ENCODE measurements at regions not wholly inside any gene's neighbourhood (a gene's known extent, or its start where the extent isn't known, plus 50 kb on each side); places are given as distances from the start of the nearest gene placed in this dataset.
A peak's percentile ranks its signal among the peaks of the same experiment; 100 is the strongest.
"Not testable (repeated sequence)": the region's sequence is repeated elsewhere in the genome, so short reads cannot be mapped to it uniquely, and the experiment has no call there.

- Mint-ChIP-seq H3K9me3 (no peaks in the 10 kb centered on the region), H3K4me1 (no peaks in the 10 kb centered on the region), H3K36me3 (ENCODE audit: low read depth) (no peaks in the 10 kb centered on the region), H3K27me3 (ENCODE audit: low read depth) (no peaks in the 10 kb centered on the region), H3K27ac (no peak overlapping the region), H3K4me3 (no peak overlapping the region)
- no peak for TF ChIP-seq CTCF (IDR thresholded peaks at IDR 0.05; ENCODE audit: unreplicated experiment in 3 of 3)
Observed at GRCh38 chr12:83257726-83258125, 571.0 kb downstream of the TMTC2 start.

GRCh38 chr12:83256562-83256961, 569.9 kb downstream of the TMTC2 start:
- Mint-ChIP-seq H3K9me3 (no peaks in the 10 kb centered on the region), H3K4me3 (no peak overlapping the region), H3K36me3 (ENCODE audit: low read depth) (no peaks in the 10 kb centered on the region), H3K4me1 (no peaks in the 10 kb centered on the region), H3K27me3 (ENCODE audit: low read depth) (no peaks in the 10 kb centered on the region), H3K27ac (peak overlapping the region in 1 of 3 experiments; percentile 61)
- no peak for TF ChIP-seq CTCF (IDR thresholded peaks at IDR 0.05; ENCODE audit: unreplicated experiment in 3 of 3)

GRCh38 chr12:83250866-83251265, 564.2 kb downstream of the TMTC2 start:
- Mint-ChIP-seq H3K4me3 (no peak overlapping the region), H3K9me3 (peaks cover 18% of the 10 kb centered on the region), H3K4me1 (no peaks in the 10 kb centered on the region), H3K36me3 (ENCODE audit: low read depth) (no peaks in the 10 kb centered on the region), H3K27me3 (ENCODE audit: low read depth) (no peaks in the 10 kb centered on the region), H3K27ac (no peak overlapping the region)
- TF ChIP-seq CTCF (IDR thresholded peaks at IDR 0.05; ENCODE audit: unreplicated experiment in 3 of 3) = no peak

GRCh38 chr12:83245156-83245555, 558.5 kb downstream of the TMTC2 start:
- no peak overlapping the region for H3K27ac Mint-ChIP-seq
- no peaks in the 10 kb centered on the region for H3K36me3 Mint-ChIP-seq (ENCODE audit: low read depth)
- TF ChIP-seq CTCF (IDR thresholded peaks at IDR 0.05; ENCODE audit: unreplicated experiment in 3 of 3) = no peak
- H3K9me3 Mint-ChIP-seq = peaks cover 22% of the 10 kb centered on the region
- no peaks in the 10 kb centered on the region for H3K27me3 Mint-ChIP-seq (ENCODE audit: low read depth)
- H3K4me3 Mint-ChIP-seq = no peak overlapping the region
- H3K4me1 Mint-ChIP-seq = no peaks in the 10 kb centered on the region

- no peaks in the 10 kb centered on the region for H3K27me3 Mint-ChIP-seq (ENCODE audit: low read depth)
Observed at GRCh38 chr12:83244001-83244400, 557.3 kb downstream of the TMTC2 start.

GRCh38 chr12:83233987-83234386, 547.3 kb downstream of the TMTC2 start:
- H3K4me3 Mint-ChIP-seq; H3K4me1 Mint-ChIP-seq; H3K36me3 Mint-ChIP-seq (ENCODE audit: low read depth); H3K27me3 Mint-ChIP-seq (ENCODE audit: low read depth); H3K27ac Mint-ChIP-seq: not testable (repeated sequence)
- H3K9me3 Mint-ChIP-seq = peaks cover 39% of the 10 kb centered on the region

More at GRCh38 chr12:83244001-83244400, 557.3 kb downstream of the TMTC2 start:
- peaks cover 22% of the 10 kb centered on the region for H3K9me3 Mint-ChIP-seq
- no peak overlapping the region for H3K4me3 Mint-ChIP-seq
- H3K27ac Mint-ChIP-seq = no peak overlapping the region
- no peaks in the 10 kb centered on the region for H3K36me3 Mint-ChIP-seq (ENCODE audit: low read depth)
- no peaks in the 10 kb centered on the region for H3K4me1 Mint-ChIP-seq
- TF ChIP-seq CTCF (IDR thresholded peaks at IDR 0.05; ENCODE audit: unreplicated experiment in 3 of 3) = no peak

GRCh38 chr12:83226960-83227359, 540.3 kb downstream of the TMTC2 start:
- H3K27me3 Mint-ChIP-seq (ENCODE audit: low read depth); H3K27ac Mint-ChIP-seq: not testable (repeated sequence)

More at GRCh38 chr12:83226960-83227359, 540.3 kb downstream of the TMTC2 start:
- not testable (repeated sequence) for H3K36me3 Mint-ChIP-seq (ENCODE audit: low read depth); H3K4me1 Mint-ChIP-seq; H3K4me3 Mint-ChIP-seq
- H3K9me3 Mint-ChIP-seq = peaks cover 39% of the 10 kb centered on the region
